ENCODE measurements at regions not wholly inside any gene's neighbourhood (a gene's known extent, or its start where the extent isn't known, plus 50 kb on each side); places are given as distances from the start of the nearest gene placed in this dataset.

DNA sequence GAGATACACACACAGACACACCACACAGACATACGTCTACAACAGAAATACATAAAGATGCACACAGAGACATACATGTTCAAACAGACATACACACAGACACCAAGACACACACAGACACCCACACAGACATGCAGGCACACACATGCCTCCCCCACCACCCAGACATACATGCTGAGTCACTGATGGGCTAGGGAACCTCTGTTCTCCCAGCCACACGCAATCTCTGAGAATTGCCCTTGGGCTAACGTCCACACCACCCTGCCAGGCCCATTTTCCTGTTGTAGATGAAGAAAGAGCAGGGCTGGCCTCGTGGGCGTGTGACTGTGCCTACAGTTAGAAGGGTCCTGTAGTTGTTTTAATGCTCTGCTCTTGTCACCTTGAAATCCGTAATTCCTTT lies 261.9 kb downstream of the KCNRG start:
- TF ChIP-seq CTCF (conservative IDR thresholded peaks at IDR 0.05) = no peak
- H3K27ac ChIP-seq = no peak overlapping the region

DNA sequence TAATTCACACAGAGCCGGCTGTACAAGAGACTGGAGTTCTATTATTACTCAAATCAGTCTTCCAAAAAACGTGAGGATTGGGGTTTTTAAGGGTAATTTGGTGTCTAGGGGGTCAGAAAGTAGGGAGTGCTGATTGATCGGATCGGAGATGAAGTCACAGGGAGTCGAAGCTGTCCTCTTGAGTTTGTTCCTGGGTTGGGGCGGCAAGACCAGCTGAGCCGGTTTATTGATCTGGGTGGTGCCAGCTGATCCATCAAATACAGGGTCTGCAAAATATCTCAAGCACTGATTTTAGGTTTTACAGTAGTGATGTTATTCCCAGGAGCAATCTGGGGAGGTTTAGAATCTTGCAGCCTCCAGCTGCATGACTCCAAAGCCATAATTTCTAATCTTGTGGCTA lies 262.7 kb downstream of the KCNRG start:
- no peak overlapping the region for H3K27ac ChIP-seq
- TF ChIP-seq CTCF (conservative IDR thresholded peaks at IDR 0.05) = no peak

DNA sequence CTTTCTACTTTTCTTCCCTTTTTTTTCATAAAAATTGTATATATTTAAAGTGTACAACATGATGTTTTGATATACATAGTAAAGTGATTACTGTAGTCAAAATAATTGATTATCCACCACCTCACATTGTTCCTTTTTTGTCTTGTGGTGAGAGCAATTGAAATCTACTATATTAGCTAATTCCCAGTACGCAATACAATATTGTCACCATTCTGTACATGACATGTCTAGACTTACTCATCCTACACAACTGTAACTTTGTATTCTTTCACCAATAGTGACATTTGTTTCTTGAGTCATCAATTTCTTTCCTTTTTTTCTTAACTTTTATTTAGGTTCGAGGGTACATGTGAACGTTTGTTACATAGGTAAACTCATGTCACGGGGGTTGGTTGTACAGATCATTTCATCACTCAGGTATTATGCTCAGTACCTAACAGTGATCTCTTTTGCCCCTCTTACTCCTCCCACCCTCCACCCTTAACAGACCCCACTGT lies 265.2 kb downstream of the KCNRG start:
- TF ChIP-seq CTCF (conservative IDR thresholded peaks at IDR 0.05) = no peak
- H3K27ac ChIP-seq = no peak overlapping the region

- no peak for TF ChIP-seq CTCF (conservative IDR thresholded peaks at IDR 0.05)
- no peak overlapping the region for H3K27ac ChIP-seq
Observed at GRCh38 chr13:50282016-50282415, 266.8 kb downstream of the KCNRG start.

DNA sequence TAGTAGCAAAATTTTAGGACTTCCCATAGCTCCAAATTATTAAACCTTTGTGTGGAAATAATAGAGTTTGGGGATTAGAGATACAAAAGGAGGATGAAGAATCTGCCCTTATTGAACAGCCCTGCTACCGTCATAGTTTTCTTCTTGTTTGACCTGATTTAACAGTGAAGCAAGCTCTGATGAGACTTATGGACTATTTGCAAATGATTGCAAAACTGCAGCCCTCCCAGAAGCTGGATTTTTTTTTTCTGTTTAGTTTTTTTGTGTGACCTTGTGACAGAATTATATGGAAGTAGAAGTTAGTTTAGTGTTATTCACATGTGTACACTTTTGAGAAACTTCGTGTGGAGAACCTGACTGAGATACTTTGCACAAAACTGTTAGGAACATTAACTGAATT lies 267.8 kb downstream of the KCNRG start:
- TF ChIP-seq CTCF (conservative IDR thresholded peaks at IDR 0.05) = no peak
- H3K27ac ChIP-seq = no peak overlapping the region

GRCh38 chr13:50284540-50284939 lies 269.3 kb downstream of the KCNRG start:
- no peak for TF ChIP-seq CTCF (conservative IDR thresholded peaks at IDR 0.05)
- no peak overlapping the region for H3K27ac ChIP-seq

DNA sequence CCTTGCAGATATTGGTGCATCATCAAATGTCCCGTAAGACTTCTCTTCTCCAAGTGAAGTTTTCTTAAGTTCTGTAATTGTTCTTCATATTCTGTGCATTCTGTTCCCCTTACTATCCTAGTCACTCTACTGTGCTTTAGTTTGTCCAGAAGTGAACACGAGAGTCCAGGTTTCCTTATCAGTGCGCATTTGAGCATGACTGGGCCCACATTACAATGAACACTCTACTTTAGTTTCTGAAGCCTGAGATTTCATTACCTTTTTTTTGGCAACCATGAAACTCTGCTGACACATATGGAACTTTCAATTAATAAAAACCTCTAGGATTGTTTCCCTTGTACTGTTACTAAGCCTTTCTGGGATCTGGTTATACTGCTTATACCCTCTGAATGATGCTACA lies 270.0 kb downstream of the KCNRG start:
- H3K27ac ChIP-seq = no peak overlapping the region
- TF ChIP-seq CTCF (conservative IDR thresholded peaks at IDR 0.05) = no peak

DNA sequence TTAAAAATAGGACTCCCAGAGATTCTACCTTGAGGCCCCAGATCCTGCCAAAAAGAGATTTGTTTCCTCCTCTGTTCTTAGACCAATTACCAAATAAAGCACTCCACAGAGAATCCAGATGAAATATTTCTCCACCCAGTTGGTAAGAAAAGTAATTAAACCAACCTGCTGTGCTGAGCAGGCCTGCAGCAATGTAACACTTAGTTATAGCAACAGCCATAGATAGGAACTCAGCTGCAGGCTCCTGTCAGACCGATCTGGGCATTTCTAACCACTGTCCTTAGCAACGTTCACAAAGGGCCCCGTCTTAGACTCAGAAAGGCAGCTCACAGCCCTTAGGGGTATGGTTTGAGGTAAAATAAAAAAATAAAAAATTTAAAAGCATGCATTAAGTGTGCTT lies 271.1 kb downstream of the KCNRG start:
- peak overlapping the region; percentile 36 for H3K27ac ChIP-seq
- TF ChIP-seq CTCF (conservative IDR thresholded peaks at IDR 0.05) = no peak
